ENCODE measurements at regions not wholly inside any gene's neighbourhood (a gene's known extent, or its start where the extent isn't known, plus 50 kb on each side); places are given as distances from the start of the nearest gene placed in this dataset.

GRCh38 chr22:26762503-26763472 is 105.4 kb downstream of the MIAT start:
- FAIRE-seq (no peak), DNase-seq (ENCODE audit: insufficient read length, low spot score) (no peak)
- no peak for TF ChIP-seq CTCF (IDR thresholded peaks at IDR 0.05; ENCODE audit: insufficient read depth, missing control alignments)

- no peak for TF ChIP-seq CTCF (IDR thresholded peaks at IDR 0.05; ENCODE audit: insufficient read depth, missing control alignments)
- FAIRE-seq = no peak
These were observed 106.4 kb downstream of the MIAT start for GRCh38 chr22:26763633-26764361.

GRCh38 chr22:26766510-26767350 is 109.3 kb downstream of the MIAT start:
- FAIRE-seq (no peak), DNase-seq (ENCODE audit: insufficient read length, low spot score) (no peak)
- no peak for TF ChIP-seq CTCF (IDR thresholded peaks at IDR 0.05; ENCODE audit: insufficient read depth, missing control alignments)

More at GRCh38 chr22:26763633-26764361, 106.4 kb downstream of the MIAT start:
- DNase-seq (ENCODE audit: insufficient read length, low spot score) = no peak

GRCh38 chr22:26767351-26768155 is 110.2 kb downstream of the MIAT start:
- TF ChIP-seq CTCF (IDR thresholded peaks at IDR 0.05; ENCODE audit: insufficient read depth, missing control alignments) = no peak
- no peak for DNase-seq (ENCODE audit: insufficient read length, low spot score)
- FAIRE-seq = no peak

GRCh38 chr22:26768156-26768515 is 110.7 kb downstream of the MIAT start:
- FAIRE-seq = no peak
- no peak for TF ChIP-seq CTCF (IDR thresholded peaks at IDR 0.05; ENCODE audit: insufficient read depth, missing control alignments)

GRCh38 chr22:26768952-26769351 is 111.6 kb downstream of the MIAT start:
- TF ChIP-seq CTCF (IDR thresholded peaks at IDR 0.05; ENCODE audit: insufficient read depth, missing control alignments) = no peak
- DNase-seq (ENCODE audit: insufficient read length, low spot score) = no peak

More at GRCh38 chr22:26768156-26768515, 110.7 kb downstream of the MIAT start:
- DNase-seq (ENCODE audit: insufficient read length, low spot score) = no peak

More at GRCh38 chr22:26768952-26769351, 111.6 kb downstream of the MIAT start:
- no peak for FAIRE-seq

All from D721Med (cell line).